ENCODE measurements at regions not wholly inside any gene's neighbourhood (a gene's known extent, or its start where the extent isn't known, plus 50 kb on each side); places are given as distances from the start of the nearest gene placed in this dataset.

DNA sequence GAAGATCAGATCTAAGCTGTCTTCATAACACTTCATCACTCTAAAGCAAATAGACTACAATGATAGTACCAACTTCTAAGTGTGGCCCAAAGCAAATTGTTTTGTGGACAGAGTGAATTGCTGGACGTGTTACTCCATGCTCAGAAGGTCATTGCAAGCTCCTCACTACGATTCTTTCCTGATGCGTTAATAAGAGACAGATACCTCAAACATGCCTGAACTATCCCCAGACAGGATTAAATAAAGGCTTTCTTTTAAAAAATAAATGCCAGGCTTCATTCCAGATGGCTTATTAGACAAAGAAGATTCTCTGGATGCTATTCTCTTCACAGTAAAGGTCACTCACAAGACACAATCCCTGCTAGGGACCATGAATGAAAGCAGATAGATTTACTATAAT lies 621.2 kb downstream of the DCDC2C start:
- TF ChIP-seq SIN3A (IDR thresholded peaks at IDR 0.05; ENCODE audit: borderline replicate concordance, insufficient read depth, low read length) (no peak), POLR2AphosphoS5 (IDR thresholded peaks at IDR 0.05; ENCODE audit: low read depth, low read length) (no peak), TAF1 (IDR thresholded peaks at IDR 0.05; ENCODE audit: borderline replicate concordance, insufficient read depth, low read length) (no peak)
